GM12878 (cell line): ENCODE measurements at regions not wholly inside any gene's neighbourhood (a gene's known extent, or its start where the extent isn't known, plus 50 kb on each side); places are given as distances from the start of the nearest gene placed in this dataset.

Source experiments
- ETV6 ChIP-seq, 2 experiments: fragments of 450-650 bp in 1 of 2; IDR thresholded peaks in 1 of 2; conservative IDR thresholded peaks in 1 of 2; 2 replicates each; pipeline ENCODE4 v1.6.1; 2014; ENCODE audit warnings: antibody characterized with exemption in 1 of 2, borderline replicate concordance in 1 of 2, low read depth in 1 of 2, mild to moderate bottlenecking in 1 of 2, moderate library complexity in 1 of 2
- PBX3 ChIP-seq: IDR thresholded peaks from 2 replicates; pipeline ENCODE4 v1.6.1; 2011; ENCODE audit warnings: mild to moderate bottlenecking, low read depth, low read length, moderate library complexity; ENCODE audit not compliant: insufficient replicate concordance
- RAD21 ChIP-seq: IDR thresholded peaks from 2 replicates; pipeline ENCODE4 v1.6.1; 2011; ENCODE audit warnings: mild to moderate bottlenecking, low read depth, low read length, moderate library complexity; ENCODE audit not compliant: insufficient read depth
- SKIL ChIP-seq: fragments of 450-650 bp; IDR thresholded peaks from 2 replicates; pipeline ENCODE4 v1.6.1; 2017; ENCODE audit warnings: mild to moderate bottlenecking, low read depth, inconsistent platforms; ENCODE audit not compliant: poor library complexity, severe bottlenecking
- SRF ChIP-seq, 2 experiments: IDR thresholded peaks; 2 replicates each; pipeline ENCODE4 v1.6.1; 2011; ENCODE audit warnings: low read depth in 2 of 2, low read length in 2 of 2, mild to moderate bottlenecking in 1 of 2, moderate library complexity in 1 of 2
- SUPT20H ChIP-seq: IDR thresholded peaks from 2 replicates; pipeline ENCODE4 v1.6.1; 2011; ENCODE audit warnings: low read depth, mild to moderate bottlenecking, low read length, moderate library complexity, borderline replicate concordance; ENCODE audit not compliant: control insufficient read depth
- TCF12 ChIP-seq: IDR thresholded peaks from 2 replicates; pipeline ENCODE4 v1.6.1; 2011; ENCODE audit warnings: low read depth, mild to moderate bottlenecking, low read length
- ZBTB40 ChIP-seq: fragments of 450-650 bp; IDR thresholded peaks from 2 replicates; pipeline ENCODE4 v1.6.1; 2016; ENCODE audit warnings: mild to moderate bottlenecking, moderate library complexity, borderline replicate concordance

DNA sequence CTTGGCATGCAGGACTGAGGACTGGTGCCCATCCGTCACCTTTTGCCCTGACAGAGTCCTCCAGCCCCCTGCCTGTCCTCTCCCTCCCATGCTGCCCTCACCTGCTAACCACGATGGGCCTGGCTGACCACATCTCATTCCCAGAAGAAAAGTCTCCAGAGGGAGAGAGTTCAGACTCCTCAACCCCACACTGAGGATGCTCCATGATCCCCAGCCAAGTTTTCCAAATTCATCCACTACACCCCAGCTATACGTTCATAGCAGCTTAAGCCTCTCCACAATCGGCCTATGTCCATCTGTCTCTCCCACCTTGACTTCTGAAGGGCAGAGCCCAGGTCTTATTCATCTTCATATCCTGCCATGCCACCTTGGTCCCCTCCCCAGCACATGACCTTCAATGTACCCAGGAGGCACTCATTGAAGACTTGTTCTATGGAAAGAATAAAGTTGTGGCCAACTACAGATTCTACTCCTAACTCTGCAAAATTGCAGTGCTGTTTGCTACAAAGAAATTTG is 115.6 kb upstream of the ID2 start (continued):
- TF ChIP-seq ZBTB40: no peak
- no peak for TF ChIP-seq SKIL
- TF ChIP-seq SRF (IDR thresholded peaks at IDR 0.05; ENCODE audit: low read depth in 2 of 2, low read length in 2 of 2): no peak
- TF ChIP-seq ETV6 (conservative IDR thresholded peaks at IDR 0.05 in 1 of 2, IDR thresholded peaks at IDR 0.05 in 1 of 2; ENCODE audit: borderline replicate concordance in 1 of 2, low read depth in 1 of 2): no peak
- TF ChIP-seq SUPT20H: no peak
- TF ChIP-seq TCF12: no peak
- TF ChIP-seq PBX3: no peak
- TF ChIP-seq RAD21: no peak
